Activated T-cell treated with anti-CD3 and anti-CD28 coated beads for 4 hours (primary cell): ENCODE measurements at regions not wholly inside any gene's neighbourhood (a gene's known extent, or its start where the extent isn't known, plus 50 kb on each side); places are given as distances from the start of the nearest gene placed in this dataset.
"Not testable (repeated sequence)": the region's sequence is repeated elsewhere in the genome, so short reads cannot be mapped to it uniquely, and the experiment has no call there.

ENCODE experiments used
- DNase-seq: peaks from one replicate; pipeline ENCODE4 v3.0.0-alpha.2; 2020

DNA sequence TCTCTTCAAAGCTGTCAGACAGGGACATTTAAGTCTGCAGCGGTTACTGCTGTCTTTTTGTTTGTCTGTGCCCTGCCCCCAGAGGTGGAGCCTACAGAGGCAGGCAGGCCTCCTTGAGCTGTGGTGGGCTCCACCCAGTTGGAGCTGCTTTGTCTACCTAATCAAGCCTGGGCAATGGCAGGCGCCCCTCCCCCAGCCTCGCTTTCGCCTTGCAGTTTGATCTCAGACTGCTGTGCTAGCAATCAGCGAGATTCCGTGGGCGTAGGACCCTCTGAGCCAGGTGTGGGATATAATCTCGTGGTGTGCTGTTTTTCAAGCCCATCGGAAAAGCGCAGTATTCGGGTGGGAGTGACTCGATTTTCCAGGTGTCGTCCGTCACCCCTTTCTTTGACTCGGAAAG is 648.1 kb upstream of the RAG2 start:
- not testable (repeated sequence) for DNase-seq

- no peak for DNase-seq
Observed at GRCh38 chr11:37230865-37231264, 632.8 kb upstream of the RAG2 start.

- DNase-seq = no peak
Observed at GRCh38 chr11:37223962-37224361, 625.9 kb upstream of the RAG2 start.

GRCh38 chr11:37203006-37203405 is 605.0 kb upstream of the RAG2 start:
- no peak for DNase-seq

DNA sequence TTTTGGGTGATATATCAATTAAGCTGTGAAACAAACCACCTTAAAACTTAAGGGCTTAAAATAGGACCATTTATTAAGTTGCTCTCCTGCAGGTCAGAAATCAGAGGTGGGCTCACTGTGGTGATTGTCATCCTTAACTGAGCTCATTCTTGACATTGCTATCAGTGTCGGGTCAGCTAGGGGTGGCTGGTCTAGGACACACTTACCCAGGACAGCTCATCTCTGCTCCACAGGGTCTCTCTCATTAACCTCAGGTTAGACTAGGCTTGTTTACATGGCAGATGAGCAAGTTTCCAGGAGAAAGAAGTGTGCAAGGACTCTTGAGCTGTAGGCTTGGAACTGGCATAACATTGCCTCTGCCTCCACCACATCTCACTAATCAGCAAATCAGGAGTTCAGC is 601.0 kb upstream of the RAG2 start:
- DNase-seq = no peak

GRCh38 chr11:37184326-37184725 is 586.3 kb upstream of the RAG2 start:
- DNase-seq = no peak

- DNase-seq = no peak
Observed at GRCh38 chr11:37182031-37182430, 584.0 kb upstream of the RAG2 start.

DNA sequence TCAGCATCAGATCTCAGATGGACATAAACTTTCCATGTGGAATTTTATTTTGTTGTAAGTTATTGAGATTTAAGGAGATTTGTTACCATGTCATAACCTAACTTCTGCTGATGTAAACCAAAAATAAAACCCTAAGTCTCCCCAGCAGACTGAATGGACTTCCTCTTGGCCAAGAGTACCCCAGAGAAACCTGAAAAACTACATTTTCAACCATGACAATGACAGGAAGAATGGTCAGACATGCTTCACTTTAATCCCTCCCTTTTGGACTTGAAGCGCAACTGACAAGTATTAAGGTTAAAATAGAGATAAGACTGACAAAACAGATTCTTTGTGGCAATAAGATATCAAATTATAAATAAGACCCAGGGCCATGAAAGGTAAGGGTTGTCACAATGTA is 579.7 kb upstream of the RAG2 start:
- no peak for DNase-seq

DNA sequence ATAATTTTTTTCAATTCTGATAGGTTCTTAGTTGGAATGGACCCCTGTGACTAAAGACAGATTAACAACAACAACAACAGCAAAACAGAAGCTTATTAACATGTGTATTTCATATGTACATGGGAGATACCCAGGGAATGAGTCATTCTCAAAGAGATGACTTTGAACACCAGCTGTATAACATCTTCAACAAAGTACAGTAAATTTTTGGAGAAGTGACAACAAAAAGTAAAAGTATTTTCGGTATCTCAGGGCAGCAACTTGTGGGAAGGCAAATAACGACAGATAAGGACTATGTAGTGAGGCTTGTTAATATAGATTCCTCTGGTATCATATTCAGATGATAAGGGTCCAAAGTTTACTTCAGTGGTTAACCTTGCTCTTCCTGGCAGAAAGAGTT is 573.4 kb upstream of the RAG2 start:
- DNase-seq = no peak

DNA sequence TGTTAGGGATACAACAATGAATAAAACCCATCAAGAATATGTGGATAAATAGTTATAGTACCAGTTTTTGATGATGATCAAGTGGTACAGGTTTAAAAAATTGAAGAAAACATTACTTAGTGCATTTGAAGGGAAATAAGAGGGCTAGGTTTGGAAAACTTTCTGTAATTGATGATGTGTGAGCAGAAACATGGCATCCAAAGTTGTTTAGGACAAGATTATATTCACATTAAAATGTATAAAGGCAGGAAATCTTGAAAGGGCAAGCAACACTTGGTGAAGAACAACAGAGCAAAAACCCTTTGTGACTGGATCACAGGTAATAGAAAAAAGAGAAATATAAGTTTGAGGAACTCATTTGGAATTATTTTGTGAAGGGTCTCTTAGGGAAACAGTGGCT is 572.3 kb upstream of the RAG2 start:
- no peak for DNase-seq

DNA sequence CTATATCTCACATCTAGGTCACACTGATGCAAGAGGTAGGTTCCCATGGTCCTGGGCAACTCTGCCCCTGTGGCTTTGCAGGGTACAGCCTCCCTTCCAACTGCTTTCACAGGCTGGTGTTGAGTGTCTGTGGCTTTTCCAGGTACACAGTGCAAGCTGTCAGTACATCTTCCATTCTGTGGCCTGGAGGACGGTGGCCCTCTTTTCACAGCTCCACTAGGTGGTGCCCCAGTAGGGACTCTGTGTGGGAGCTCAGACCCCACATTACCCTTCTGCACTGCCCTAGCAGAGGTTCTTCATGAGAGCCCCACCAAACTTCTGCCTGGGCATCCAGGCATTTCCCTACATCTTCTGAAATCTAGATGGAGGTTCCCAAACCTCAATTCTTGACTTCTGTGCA is 547.4 kb upstream of the RAG2 start:
- not testable (repeated sequence) for DNase-seq

DNA sequence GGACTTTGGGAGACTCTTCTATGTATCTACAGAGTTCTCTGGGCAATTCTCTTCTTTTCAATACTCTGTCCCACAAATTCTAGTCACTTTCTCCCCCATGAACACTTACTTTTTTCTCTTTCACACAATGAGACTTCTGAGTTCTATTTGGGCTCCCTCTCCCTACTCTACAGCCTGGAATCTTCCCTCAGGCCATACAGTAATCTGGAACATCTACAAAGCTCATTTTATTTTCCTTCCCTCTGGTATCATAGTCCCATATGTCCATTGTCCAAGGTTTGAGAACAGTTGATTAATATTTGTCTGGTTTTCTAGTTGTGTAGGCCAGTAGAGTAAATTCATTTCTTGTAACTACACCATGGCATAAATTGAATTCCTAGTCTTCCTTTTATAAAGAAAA is 544.6 kb upstream of the RAG2 start:
- no peak for DNase-seq

DNA sequence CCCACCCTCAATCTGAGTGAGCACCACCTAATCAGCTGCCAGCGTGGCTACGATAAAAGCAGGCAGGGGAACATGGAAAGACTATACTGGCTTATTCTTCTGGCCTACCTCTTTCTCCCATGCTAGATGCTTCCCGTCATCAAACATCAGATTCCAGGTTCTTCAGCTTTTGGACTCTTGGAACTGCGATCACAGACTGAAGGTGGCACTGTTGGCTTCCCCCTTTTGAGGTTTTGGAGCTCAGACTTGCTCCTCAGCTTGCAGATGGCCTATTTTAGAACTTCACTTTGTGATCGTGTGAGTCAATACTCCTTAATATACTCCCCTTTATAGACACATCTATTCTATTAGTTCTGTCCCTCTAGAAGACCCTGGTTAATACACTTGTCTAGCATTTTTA is 543.7 kb upstream of the RAG2 start:
- DNase-seq = no peak

- DNase-seq = not testable (repeated sequence)
Observed at GRCh38 chr11:37135606-37136005, 537.6 kb upstream of the RAG2 start.

DNA sequence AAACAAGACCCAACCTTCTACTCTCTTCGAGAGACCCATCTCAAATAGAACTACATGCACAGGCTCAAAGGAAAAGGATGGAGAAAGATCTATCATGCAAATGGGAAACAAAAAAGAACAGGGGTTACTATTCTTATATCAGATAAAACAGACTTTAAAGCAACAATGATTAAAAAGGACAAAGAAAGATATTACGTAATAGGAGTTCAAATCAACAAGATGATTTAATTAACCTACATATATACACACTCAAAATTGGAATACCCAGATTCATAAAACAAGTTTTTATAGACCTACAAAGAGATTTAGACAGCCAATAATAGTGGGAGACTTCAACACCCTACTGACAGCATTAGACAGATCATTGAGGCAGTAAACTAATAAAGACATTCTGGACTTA is 536.6 kb upstream of the RAG2 start:
- DNase-seq = no peak

- no peak for DNase-seq
Observed at GRCh38 chr11:37124384-37124783, 526.3 kb upstream of the RAG2 start.

- no peak for DNase-seq
Observed at GRCh38 chr11:37115963-37116362, 517.9 kb upstream of the RAG2 start.

DNA sequence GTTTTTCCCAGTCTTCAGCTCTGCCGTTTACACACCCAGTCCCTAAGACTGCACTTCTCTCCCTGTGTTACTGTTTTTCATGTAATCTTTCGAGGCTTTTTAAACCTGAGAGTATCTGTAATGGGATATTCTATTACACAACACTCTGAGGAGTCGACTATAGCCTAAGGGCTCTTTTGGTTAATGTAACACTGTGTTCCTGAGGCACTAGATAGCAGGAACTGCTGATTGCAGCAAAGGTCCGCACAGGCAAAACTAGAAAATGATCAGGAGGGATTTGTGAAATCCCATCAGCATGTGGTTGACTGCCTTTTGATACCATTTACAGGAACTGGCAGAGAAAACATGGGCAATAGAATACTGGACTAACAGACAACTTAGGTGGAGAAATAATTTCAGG is 512.3 kb upstream of the RAG2 start:
- no peak for DNase-seq

GRCh38 chr11:37109286-37109585 is 511.2 kb upstream of the RAG2 start:
- DNase-seq = no peak

DNA sequence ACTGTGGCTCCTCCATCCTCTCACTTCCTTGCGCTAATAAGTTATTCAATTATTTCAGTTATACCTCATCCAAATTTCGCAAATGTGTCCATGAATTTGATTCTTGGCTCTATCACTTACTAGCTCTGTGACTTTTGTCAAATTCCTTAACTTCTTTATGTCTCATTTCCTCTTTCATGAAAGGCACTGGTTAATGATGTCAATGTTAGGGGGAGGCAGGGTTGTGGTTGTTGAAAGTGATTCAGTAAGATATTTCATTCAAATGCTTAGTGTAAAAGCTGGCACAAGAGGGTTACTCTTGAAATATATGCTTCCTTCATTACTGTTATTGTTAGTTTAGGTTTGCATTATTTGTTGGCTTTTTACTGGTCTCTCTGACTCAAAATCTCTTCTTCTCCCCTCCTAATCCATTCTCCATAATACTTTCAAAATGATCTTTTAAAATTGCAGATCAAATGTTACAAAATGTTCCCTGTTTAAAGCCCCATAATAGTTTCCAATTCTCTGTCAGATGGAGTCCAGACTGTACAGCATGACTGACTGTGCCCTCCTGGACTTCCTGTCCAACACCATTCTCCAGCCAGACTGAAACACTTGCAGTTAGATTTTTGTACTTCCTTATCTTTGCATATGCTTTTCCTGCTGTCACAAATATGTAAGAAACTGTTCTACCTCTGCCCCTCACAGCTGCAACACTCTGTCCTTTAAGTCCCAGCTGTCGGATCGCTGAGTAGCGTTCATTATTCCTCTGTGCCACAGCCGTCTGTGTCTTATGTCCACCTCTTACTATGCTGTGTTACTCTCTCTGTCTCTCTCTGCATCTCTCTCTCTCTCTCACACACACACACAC is 510.6 kb upstream of the RAG2 start:
- no peak for DNase-seq

- no peak for DNase-seq
Observed at GRCh38 chr11:37107831-37108230, 509.8 kb upstream of the RAG2 start.

GRCh38 chr11:37107415-37107814 is 509.4 kb upstream of the RAG2 start:
- DNase-seq = no peak

DNA sequence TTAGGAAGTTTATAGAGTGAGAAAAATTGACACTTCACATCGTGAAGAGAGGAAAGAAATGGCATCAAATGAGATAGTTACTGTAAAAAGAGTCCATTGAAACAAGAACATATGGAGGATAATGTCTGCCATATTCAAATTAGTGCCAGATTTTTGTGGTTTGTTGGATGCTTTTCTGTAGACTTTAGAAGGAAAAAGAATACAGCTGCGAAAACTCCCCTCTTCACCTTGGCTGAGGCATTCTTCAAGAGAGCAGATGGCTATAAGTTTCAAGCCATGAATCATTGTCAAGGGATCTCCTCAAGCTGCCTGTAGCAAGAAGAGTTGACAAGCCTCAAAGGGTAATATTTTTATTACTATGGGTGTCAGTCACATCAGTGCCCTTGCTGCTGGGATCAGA is 507.4 kb upstream of the RAG2 start:
- DNase-seq = no peak

- DNase-seq = no peak
Observed at GRCh38 chr11:37104380-37104779, 506.3 kb upstream of the RAG2 start.

DNA sequence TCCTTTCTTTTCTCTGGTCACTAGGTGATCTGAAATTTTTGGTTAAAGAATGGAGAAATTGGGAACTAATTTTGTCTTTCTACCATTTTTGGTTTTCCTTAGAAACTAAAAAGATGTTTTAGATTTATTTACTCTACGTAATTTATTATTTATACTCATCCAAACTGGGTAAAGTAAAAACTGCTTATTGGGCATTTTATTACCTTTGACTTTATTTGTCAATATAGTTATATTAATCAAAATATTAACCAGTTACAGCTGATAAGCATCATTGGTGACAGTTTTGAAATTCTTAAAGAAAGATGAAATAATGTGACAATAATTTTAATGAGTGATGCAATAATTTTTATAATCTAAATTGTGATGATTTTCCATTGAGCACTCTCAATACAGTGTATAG is 502.0 kb upstream of the RAG2 start:
- no peak for DNase-seq

DNA sequence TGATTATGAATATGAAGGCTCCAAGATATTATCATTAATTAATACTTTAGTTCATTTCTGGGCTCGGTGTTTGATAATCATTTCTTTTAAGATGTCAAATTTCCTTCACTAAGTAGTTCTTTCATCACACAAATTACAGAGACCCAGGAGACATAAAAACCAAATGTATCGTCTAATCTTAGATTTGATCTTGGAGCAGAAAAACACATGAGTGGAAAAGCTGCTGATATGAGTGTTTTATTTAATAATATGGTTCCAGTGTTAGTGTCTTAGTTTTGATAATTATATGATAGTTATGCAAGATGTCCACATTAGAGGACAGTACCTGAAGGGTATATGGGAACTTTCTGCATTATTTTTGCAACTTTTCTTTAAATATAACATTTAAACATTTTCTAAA is 494.5 kb upstream of the RAG2 start:
- no peak for DNase-seq
